Progenitor cell of endocrine pancreas (in vitro differentiated cells): ENCODE measurements at regions not wholly inside any gene's neighbourhood (a gene's known extent, or its start where the extent isn't known, plus 50 kb on each side); places are given as distances from the start of the nearest gene placed in this dataset.

Experiments used
- DNase-seq: peaks from one replicate; pipeline ENCODE4 v3.0.0; 2021; ENCODE audit warnings: low spot score; ENCODE audit not compliant: unreplicated experiment
- H3K27ac Mint-ChIP-seq: 2 replicates; pipeline ENCODE4 v1.8.0; 2021; ENCODE audit warnings: mild to moderate bottlenecking, moderate library complexity, mixed read lengths
- H3K27me3 Mint-ChIP-seq: 2 replicates; pipeline ENCODE4 v1.8.0; 2021; ENCODE audit warnings: mixed read lengths
- H3K36me3 Mint-ChIP-seq: 2 replicates; pipeline ENCODE4 v1.8.0; 2022; ENCODE audit warnings: mixed read lengths; ENCODE audit not compliant: insufficient read depth
- H3K4me1 Mint-ChIP-seq: 2 replicates; pipeline ENCODE4 v1.8.0; 2021; ENCODE audit warnings: low read depth, mixed read lengths
- H3K4me3 Mint-ChIP-seq: 2 replicates; pipeline ENCODE4 v1.8.0; 2021; ENCODE audit warnings: low read depth, mild to moderate bottlenecking, moderate library complexity, mixed read lengths
- H3K9me3 Mint-ChIP-seq: 2 replicates; pipeline ENCODE4 v1.8.0; 2021; ENCODE audit warnings: low read depth, mixed read lengths
- CTCF ChIP-seq: fragments of 200-600 bp; sonication (generic); IDR thresholded peaks from one replicate; pipeline ENCODE4 v1.5.0; 2021; ENCODE audit warnings: antibody characterized with exemption, mild to moderate bottlenecking; ENCODE audit not compliant: unreplicated experiment

GRCh38 chr4:175562542-175562941 lies 249.5 kb downstream of the GPM6A start:
- TF ChIP-seq CTCF, result no peak
- no peak for DNase-seq
- Mint-ChIP-seq H3K9me3 (no peaks in the 10 kb centered on the region), H3K4me1 (no peaks in the 10 kb centered on the region), H3K4me3 (no peak overlapping the region), H3K36me3 (no peaks in the 10 kb centered on the region), H3K27me3 (no peaks in the 10 kb centered on the region), H3K27ac (no peak overlapping the region)
